SHP77 treated with DMSO at 0.1 percent for 48 hours (cell line): ENCODE measurements at regions not wholly inside any gene's neighbourhood (a gene's known extent, or its start where the extent isn't known, plus 50 kb on each side); places are given as distances from the start of the nearest gene placed in this dataset.
"Not testable (repeated sequence)": the region's sequence is repeated elsewhere in the genome, so short reads cannot be mapped to it uniquely, and the experiment has no call there.

Experiments
- DNase-seq: peaks from one replicate; lab custom pipeline; 2025; lab: John Stamatoyannopoulos, UW

GRCh38 chr2:242047963-242048362 lies 178.4 kb downstream of the RTP5 start:
- DNase-seq = no peak

- no peak for DNase-seq
These were observed 178.9 kb downstream of the RTP5 start for GRCh38 chr2:242048479-242048878.

GRCh38 chr2:242049492-242049891 lies 180.0 kb downstream of the RTP5 start:
- DNase-seq = not testable (repeated sequence)

GRCh38 chr2:242051463-242051862 lies 181.9 kb downstream of the RTP5 start:
- no peak for DNase-seq

GRCh38 chr2:242052421-242052820 lies 182.9 kb downstream of the RTP5 start:
- no peak for DNase-seq

DNA sequence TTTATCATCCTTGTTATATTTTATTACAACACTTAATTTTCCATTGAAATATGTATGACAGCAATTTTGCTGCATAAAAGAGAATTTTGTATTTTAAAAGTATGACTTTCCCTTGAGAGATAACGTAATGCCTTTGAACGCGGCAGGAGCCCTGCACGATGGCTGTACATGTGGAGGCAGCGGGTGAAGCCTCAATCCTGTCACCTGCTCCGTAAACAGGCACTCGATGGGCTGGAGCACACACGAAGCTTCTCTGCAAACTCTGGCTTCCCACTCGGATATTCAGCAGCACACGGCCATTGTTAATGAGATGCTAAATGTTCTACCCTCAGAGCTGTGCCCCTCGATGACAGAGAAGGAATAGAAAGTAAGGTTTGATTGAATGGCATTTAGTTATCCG lies 184.4 kb downstream of the RTP5 start:
- DNase-seq = no peak

- no peak for DNase-seq
These were observed 184.9 kb downstream of the RTP5 start for GRCh38 chr2:242054406-242054805.

DNA sequence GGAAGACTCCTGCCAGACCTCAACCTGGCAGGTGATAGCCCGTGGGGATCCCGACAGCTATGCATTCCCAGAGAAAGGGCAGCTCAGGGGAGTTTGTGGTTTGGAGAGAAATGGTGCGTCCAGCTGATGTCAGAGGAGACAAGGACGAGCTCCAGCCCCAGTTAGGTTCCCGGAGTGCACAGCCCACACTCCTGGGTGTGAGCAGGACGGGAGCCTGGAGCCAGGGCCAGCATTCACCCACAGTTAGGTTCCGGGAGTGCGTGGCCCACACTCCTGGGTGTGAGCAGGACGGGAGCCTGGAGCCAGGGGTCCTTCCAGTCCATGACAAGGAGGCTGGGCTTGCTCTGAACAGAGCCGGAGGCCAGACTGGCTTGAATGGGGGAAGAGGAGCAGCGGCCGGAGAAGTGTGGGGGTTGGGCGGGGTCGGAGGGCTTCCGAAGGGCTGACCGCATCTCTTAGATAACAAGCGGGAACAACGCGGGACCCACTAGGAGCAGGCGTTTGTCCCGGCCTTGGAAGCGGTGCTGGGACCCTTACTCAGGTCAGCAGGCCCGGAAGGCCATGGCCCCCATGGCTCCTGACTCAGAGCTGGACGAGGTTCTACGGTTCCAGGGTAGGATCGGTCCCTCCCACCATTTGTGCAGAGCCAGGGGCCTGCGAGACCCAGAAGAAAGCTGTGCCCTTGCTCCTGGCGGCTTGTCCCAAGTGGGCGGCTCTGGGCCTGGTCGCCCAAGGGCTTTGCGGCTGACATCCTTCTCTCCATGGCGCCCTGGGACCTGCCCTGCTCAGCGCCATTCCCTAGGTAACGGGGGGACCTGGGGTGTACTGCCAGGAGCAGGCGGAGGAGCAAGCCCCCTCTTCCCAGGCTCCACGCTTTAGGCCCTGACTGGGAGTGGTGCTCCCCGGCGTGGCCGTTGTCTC lies 185.6 kb downstream of the RTP5 start:
- DNase-seq = no peak

- DNase-seq = no peak
These were observed 186.5 kb downstream of the RTP5 start for GRCh38 chr2:242056026-242056425.

GRCh38 chr2:242056785-242057184 lies 187.3 kb downstream of the RTP5 start:
- no peak for DNase-seq

GRCh38 chr2:242057379-242058040 lies 188.0 kb downstream of the RTP5 start:
- DNase-seq = no peak

- DNase-seq = no peak
These were observed 188.7 kb downstream of the RTP5 start for GRCh38 chr2:242058116-242058680.

- DNase-seq = no peak
These were observed 190.0 kb downstream of the RTP5 start for GRCh38 chr2:242059566-242059965.

GRCh38 chr2:242060212-242060835 lies 190.8 kb downstream of the RTP5 start:
- DNase-seq = no peak

- not testable (repeated sequence) for DNase-seq
These were observed 192.4 kb downstream of the RTP5 start for GRCh38 chr2:242061930-242062329.

- DNase-seq = no peak
These were observed 193.9 kb downstream of the RTP5 start for GRCh38 chr2:242063436-242063835.

DNA sequence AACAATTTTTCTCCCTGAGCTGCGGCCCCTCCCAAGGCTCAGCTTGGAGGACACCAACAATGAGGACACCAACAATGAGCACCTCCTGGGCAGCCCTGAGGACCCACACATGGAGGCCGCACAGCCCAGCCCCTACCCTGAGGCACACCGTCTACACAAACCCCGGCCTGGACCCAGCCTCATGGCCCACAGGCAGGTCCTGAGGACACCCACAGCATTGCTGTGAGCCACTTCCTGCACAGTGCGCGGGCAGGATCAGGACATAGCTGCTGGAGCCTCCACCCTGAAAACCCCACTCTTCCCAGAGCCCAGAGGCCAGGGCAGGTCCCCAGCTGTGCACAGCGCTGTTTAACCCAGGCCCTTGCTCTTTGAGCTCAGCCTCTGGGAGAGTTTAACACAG lies 194.3 kb downstream of the RTP5 start:
- no peak for DNase-seq

- DNase-seq = no peak
These were observed 195.1 kb downstream of the RTP5 start for GRCh38 chr2:242064364-242065250.

GRCh38 chr2:242065426-242065825 lies 195.9 kb downstream of the RTP5 start:
- no peak for DNase-seq

- DNase-seq = no peak
These were observed 199.5 kb downstream of the RTP5 start for GRCh38 chr2:242069018-242069417.

GRCh38 chr2:242069938-242070395 lies 200.4 kb downstream of the RTP5 start:
- not testable (repeated sequence) for DNase-seq
